GM06990 (cell line): ENCODE measurements at regions not wholly inside any gene's neighbourhood (a gene's known extent, or its start where the extent isn't known, plus 50 kb on each side); places are given as distances from the start of the nearest gene placed in this dataset.

Source experiments
- DNase-seq: peaks from one replicate; pipeline ENCODE4 v3.0.0-alpha.2; 2011; ENCODE audit not compliant: insufficient read length; ENCODE audit errors: extremely low read depth
- H3K27me3 ChIP-seq: replicated peaks from 2 replicates; pipeline ENCODE4 v1.6.0; 2011; ENCODE audit warnings: low read length; ENCODE audit not compliant: control insufficient read depth, insufficient read depth
- H3K36me3 ChIP-seq: 2 replicates; pipeline ENCODE4 v1.5.1; 2011; ENCODE audit warnings: low read length; ENCODE audit not compliant: control insufficient read depth, insufficient read depth
- H3K4me3 ChIP-seq: replicated peaks from 2 replicates; pipeline ENCODE4 v1.5.1; 2011; ENCODE audit warnings: low read depth, mild to moderate bottlenecking, control low read depth, low read length
- TF ChIP-seq, protein P1 (sequence below): IDR thresholded peaks from 2 replicates; pipeline ENCODE4 v1.5.1; 2011; ENCODE audit warnings: low read length, control low read depth, mild to moderate bottlenecking, inconsistent platforms; ENCODE audit not compliant: insufficient read depth, poor library complexity, severe bottlenecking

DNA sequence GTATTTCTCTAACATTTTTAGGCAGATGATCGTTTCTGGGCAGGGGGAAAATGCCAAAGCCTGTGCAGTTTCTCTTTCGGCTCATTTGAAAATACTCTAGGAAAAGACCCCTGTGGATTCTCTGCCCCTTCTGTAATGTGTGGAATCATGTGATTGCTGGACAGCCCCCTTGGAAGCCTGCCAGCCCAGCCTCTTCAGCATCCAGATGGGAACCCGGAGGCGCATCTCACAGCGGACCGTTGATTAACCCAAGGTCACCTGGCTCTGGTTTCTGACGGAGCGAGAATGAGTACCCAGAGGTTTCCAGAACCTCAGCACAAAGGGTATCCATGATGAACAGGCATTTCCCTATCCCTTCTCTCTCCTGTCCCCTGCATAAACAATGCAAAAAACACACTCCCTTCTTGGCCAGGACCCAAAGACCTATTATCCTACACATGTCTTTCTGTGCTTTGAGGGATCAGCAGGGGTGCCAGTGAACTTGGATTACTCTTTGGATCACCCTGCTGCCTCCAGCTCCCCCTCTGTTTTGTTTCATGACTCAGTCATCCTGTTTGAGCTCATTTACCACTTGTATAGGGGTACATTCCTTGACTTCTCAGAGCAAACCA lies 957.1 kb upstream of the RBFOX1 start:
- Histone ChIP-seq H3K27me3 (no peaks in the 10 kb centered on the region), H3K4me3 (no peak overlapping the region), H3K36me3 (no peaks in the 10 kb centered on the region)
- TF ChIP-seq, protein P1, sequence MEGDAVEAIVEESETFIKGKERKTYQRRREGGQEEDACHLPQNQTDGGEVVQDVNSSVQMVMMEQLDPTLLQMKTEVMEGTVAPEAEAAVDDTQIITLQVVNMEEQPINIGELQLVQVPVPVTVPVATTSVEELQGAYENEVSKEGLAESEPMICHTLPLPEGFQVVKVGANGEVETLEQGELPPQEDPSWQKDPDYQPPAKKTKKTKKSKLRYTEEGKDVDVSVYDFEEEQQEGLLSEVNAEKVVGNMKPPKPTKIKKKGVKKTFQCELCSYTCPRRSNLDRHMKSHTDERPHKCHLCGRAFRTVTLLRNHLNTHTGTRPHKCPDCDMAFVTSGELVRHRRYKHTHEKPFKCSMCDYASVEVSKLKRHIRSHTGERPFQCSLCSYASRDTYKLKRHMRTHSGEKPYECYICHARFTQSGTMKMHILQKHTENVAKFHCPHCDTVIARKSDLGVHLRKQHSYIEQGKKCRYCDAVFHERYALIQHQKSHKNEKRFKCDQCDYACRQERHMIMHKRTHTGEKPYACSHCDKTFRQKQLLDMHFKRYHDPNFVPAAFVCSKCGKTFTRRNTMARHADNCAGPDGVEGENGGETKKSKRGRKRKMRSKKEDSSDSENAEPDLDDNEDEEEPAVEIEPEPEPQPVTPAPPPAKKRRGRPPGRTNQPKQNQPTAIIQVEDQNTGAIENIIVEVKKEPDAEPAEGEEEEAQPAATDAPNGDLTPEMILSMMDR = no peak
- no peak for DNase-seq

DNA sequence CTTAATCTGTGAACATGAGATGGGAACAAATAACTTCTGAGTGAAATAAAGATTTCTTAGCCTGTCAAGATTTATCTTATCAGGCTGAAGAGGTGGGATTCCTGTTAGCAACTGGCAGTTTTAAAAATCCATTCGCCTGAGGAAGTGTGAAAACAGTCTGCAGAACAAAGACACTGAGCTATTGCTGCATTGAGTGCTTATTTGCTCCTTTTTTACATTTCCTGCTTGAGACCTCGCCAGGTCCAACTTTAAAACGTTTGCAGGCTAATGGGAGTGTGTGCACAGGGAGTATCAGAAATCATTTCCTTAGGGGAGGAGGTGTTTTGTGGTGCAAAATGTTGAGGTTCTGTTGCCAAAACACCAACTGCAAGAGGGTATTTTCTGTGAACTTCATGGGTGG lies 957.8 kb upstream of the RBFOX1 start:
- DNase-seq = no peak
- Histone ChIP-seq H3K27me3 (no peaks in the 10 kb centered on the region), H3K36me3 (no peaks in the 10 kb centered on the region), H3K4me3 (no peak overlapping the region)
- TF ChIP-seq, protein P1 = no peak

DNA sequence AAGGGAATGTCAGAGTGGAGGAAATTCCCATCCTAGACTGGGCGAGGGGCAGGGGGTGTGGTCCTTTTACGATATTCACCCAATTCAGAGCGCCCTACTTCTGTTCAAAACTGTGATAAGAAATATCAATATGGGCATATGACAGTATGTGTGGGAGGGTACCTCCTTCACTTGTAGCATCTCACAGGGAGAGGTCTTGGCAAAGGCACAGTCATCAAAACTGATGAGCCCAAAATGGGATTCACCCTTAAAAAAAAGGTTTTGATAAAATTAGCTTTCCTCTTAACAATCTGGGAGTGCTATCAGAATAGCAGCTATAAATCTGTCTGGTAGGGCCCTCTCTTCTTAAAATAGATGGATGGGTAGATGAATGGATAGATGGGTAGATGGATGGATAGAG lies 967.8 kb upstream of the RBFOX1 start:
- no peak overlapping the region for H3K4me3 ChIP-seq
- no peaks in the 10 kb centered on the region for H3K36me3 ChIP-seq
- TF ChIP-seq, protein P1 = no peak
- DNase-seq = no peak
- no peaks in the 10 kb centered on the region for H3K27me3 ChIP-seq

DNA sequence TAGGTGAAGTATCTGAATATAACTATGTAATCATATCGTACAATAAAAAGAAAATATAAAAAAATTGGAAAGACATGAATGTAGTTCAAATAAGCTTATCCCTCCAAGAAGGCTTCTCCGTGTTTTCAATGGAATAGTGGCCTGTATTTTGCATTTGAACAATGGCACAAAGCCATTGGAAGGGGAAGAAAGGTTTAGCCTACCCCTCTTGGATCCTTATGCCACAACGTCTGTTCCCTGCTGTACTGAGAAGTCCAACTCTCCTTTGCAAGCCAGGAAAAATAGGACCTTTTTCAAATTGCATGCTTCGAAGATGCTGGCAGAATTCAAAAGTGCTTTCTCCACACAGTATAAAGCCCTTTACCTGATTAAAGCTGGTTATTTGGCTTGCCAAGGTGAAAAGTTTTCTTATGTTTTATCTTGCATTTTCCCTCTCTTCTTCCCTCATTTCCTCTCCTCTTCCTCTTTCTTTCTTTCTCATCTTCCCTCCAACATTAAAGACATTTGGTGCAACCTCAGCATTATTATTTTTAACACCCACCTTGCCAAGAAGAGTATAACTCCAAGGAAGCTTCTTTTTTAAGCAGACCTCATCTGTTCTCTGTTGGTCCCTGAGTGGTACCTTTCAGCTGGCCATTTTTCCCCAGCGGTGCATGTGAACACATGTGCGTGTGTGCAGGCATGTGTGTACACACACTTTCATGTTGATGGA lies 968.6 kb upstream of the RBFOX1 start:
- H3K27me3 ChIP-seq = no peaks in the 10 kb centered on the region
- DNase-seq = no peak
- no peaks in the 10 kb centered on the region for H3K36me3 ChIP-seq
- H3K4me3 ChIP-seq = no peak overlapping the region
- TF ChIP-seq, protein P1 = no peak

DNA sequence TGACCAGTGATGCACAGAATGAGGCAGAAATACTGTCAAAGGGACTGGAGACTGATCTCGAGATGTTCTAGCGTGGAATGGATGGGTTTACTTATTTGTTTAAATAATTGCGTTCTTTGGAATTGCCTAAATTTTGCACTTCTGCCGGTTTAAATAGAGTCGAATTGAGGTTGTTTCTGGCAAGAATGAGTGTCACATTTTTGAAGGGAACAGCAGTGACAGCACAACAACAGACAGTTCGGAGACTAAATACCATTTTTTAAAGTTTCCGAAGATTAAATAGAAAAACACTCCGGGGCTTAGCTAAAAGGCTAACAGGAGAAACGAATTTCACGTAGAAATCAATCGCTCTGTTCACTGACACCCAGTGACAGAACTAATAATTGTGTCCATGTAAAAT lies 969.2 kb upstream of the RBFOX1 start:
- Histone ChIP-seq H3K27me3 (no peaks in the 10 kb centered on the region), H3K36me3 (no peaks in the 10 kb centered on the region), H3K4me3 (no peak overlapping the region)
- TF ChIP-seq, protein P1 = no peak
- DNase-seq = no peak

DNA sequence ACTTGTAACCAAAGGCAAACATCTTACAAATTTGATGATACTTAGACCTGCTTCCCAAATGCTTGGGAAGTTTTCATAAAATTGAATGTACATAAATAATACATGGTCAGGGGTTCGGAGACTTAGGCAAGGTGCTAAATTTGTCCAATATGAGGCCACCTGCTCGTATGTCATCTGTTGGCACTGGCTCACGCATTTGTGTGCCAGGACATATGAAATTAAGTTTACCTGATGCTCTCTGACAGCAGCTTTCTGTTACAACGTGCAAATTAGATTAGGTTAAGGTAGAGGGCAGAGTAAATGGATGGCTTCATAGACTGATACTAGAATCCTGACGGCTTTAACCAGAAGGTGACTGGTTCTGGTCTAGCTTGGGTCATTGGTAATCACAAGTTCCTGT lies 970.3 kb upstream of the RBFOX1 start:
- TF ChIP-seq, protein P1 = no peak
- Histone ChIP-seq H3K36me3 (no peaks in the 10 kb centered on the region), H3K27me3 (no peaks in the 10 kb centered on the region), H3K4me3 (no peak overlapping the region)
- DNase-seq = no peak
